Loucy (cell line): ENCODE measurements at regions not wholly inside any gene's neighbourhood (a gene's known extent, or its start where the extent isn't known, plus 50 kb on each side); places are given as distances from the start of the nearest gene placed in this dataset.

Source experiments
- H2AFZ ChIP-seq: fragments of 200-600 bp; sonication (generic); 2 replicates; pipeline ENCODE4 v1.6.0; 2016; ENCODE audit warnings: antibody characterized with exemption, mild to moderate bottlenecking, low read length, moderate library complexity
- H3F3A ChIP-seq: fragments of 200-600 bp; 2 replicates; pipeline ENCODE4 v1.6.0; 2016; ENCODE audit warnings: antibody characterized with exemption, low read depth, mild to moderate bottlenecking
- H3K27me3 ChIP-seq: fragments of 200-600 bp; sonication (generic); 2 replicates; pipeline ENCODE4 v1.6.1; 2014; ENCODE audit warnings: low read length, mild to moderate bottlenecking; ENCODE audit not compliant: insufficient read depth, poor library complexity, severe bottlenecking
- H3K36me3 ChIP-seq: fragments of 200-600 bp; sonication (generic); 2 replicates; pipeline ENCODE4 v1.6.1; 2016; ENCODE audit warnings: low read length; ENCODE audit not compliant: insufficient read depth
- H3K4me1 ChIP-seq: fragments of 200-600 bp; sonication (generic); 2 replicates; pipeline ENCODE4 v1.5.1; 2014; ENCODE audit warnings: low read length, mild to moderate bottlenecking; ENCODE audit not compliant: insufficient read depth, poor library complexity, severe bottlenecking
- H3K4me2 ChIP-seq: fragments of 200-600 bp; sonication (generic); 2 replicates; pipeline ENCODE4 v1.6.0; 2014; ENCODE audit warnings: antibody characterized with exemption, low read length, low read depth, mild to moderate bottlenecking; ENCODE audit not compliant: poor library complexity, severe bottlenecking
- H3K4me3 ChIP-seq: fragments of 200-600 bp; sonication (generic); 2 replicates; pipeline ENCODE4 v1.5.1; 2014; ENCODE audit warnings: low read length, mild to moderate bottlenecking, mixed read lengths; ENCODE audit not compliant: poor library complexity, severe bottlenecking
- H3K79me2 ChIP-seq: fragments of 200-600 bp; sonication (generic); 2 replicates; pipeline ENCODE4 v1.6.1; 2014; ENCODE audit warnings: low read length; ENCODE audit not compliant: insufficient read depth
- H3K9ac ChIP-seq: fragments of 200-600 bp; sonication (generic); 2 replicates; pipeline ENCODE4 v1.6.0; 2014; ENCODE audit warnings: mild to moderate bottlenecking, low read depth, low read length, moderate library complexity; ENCODE audit not compliant: poor library complexity, severe bottlenecking
- H3K9me2 ChIP-seq: fragments of 200-600 bp; sonication (generic); replicated peaks from 2 replicates; pipeline ENCODE4 v1.6.1; 2016; ENCODE audit warnings: low read depth, low read length, mixed read lengths
- H3K9me3 ChIP-seq: fragments of 200-600 bp; sonication (generic); 2 replicates; pipeline ENCODE4 v1.6.1; 2014; ENCODE audit warnings: mild to moderate bottlenecking, antibody characterized with exemption, low read length, low read depth; ENCODE audit not compliant: insufficient read depth
- H4K20me1 ChIP-seq: fragments of 200-600 bp; sonication (generic); 2 replicates; pipeline ENCODE4 v1.6.0; 2014; ENCODE audit warnings: antibody characterized with exemption, low read length, mild to moderate bottlenecking; ENCODE audit not compliant: insufficient read depth, poor library complexity, severe bottlenecking
- CTCF ChIP-seq: fragments of 200-600 bp; sonication (generic); conservative IDR thresholded peaks from 2 replicates; pipeline ENCODE4 v1.5.1; 2014; ENCODE audit warnings: mild to moderate bottlenecking, antibody characterized with exemption, low read length
- EZH2phosphoT487 ChIP-seq: fragments of 200-600 bp; IDR thresholded peaks from 2 replicates; pipeline ENCODE4 v1.6.1; 2018; ENCODE audit warnings: antibody characterized with exemption, mild to moderate bottlenecking, moderate library complexity, borderline replicate concordance

- H3K27me3 ChIP-seq, result no peaks in the 10 kb centered on the region
- no peak overlapping the region for H3K4me2 ChIP-seq
- H3K9me3 ChIP-seq, result no peaks in the 10 kb centered on the region
- TF ChIP-seq CTCF (no peak), EZH2phosphoT487 (no peak)
- no peaks in the 10 kb centered on the region for H3K36me3 ChIP-seq
- H3K79me2 ChIP-seq, result no peaks in the 10 kb centered on the region
- no peaks in the 10 kb centered on the region for H3K4me1 ChIP-seq
- H4K20me1 ChIP-seq, result no peaks in the 10 kb centered on the region
- H3F3A ChIP-seq, result no peaks in the 10 kb centered on the region
- H3K9ac ChIP-seq, result no peak overlapping the region
- H3K4me3 ChIP-seq, result no peak overlapping the region
- H2AFZ ChIP-seq, result no peak overlapping the region
- H3K9me2 ChIP-seq, result no peaks in the 10 kb centered on the region
Observed at GRCh38 chr3:181955566-181955965, 243.8 kb downstream of the SOX2 start.

GRCh38 chr3:181956122-181956521, 244.4 kb downstream of the SOX2 start:
- H3K4me2 ChIP-seq, result no peak overlapping the region
- no peak overlapping the region for H2AFZ ChIP-seq
- H3K9ac ChIP-seq, result no peak overlapping the region

GRCh38 chr3:181966393-181966792, 254.7 kb downstream of the SOX2 start:
- H2AFZ ChIP-seq, result no peak overlapping the region
- no peak overlapping the region for H3K4me2 ChIP-seq
- no peaks in the 10 kb centered on the region for H3K36me3 ChIP-seq
- H3K4me1 ChIP-seq, result no peaks in the 10 kb centered on the region
- no peaks in the 10 kb centered on the region for H3K27me3 ChIP-seq
- H3K9ac ChIP-seq, result no peak overlapping the region
- H3K79me2 ChIP-seq, result no peaks in the 10 kb centered on the region
- H3K9me2 ChIP-seq, result no peaks in the 10 kb centered on the region
- no peaks in the 10 kb centered on the region for H3F3A ChIP-seq
- no peaks in the 10 kb centered on the region for H3K9me3 ChIP-seq
- no peak for TF ChIP-seq CTCF
- no peak for TF ChIP-seq EZH2phosphoT487
- no peaks in the 10 kb centered on the region for H4K20me1 ChIP-seq
- no peak overlapping the region for H3K4me3 ChIP-seq

More at GRCh38 chr3:181956122-181956521, 244.4 kb downstream of the SOX2 start:
- Histone ChIP-seq H3K36me3 (no peaks in the 10 kb centered on the region), H3K9me2 (no peaks in the 10 kb centered on the region), H3K9me3 (no peaks in the 10 kb centered on the region), H3F3A (no peaks in the 10 kb centered on the region), H3K27me3 (no peaks in the 10 kb centered on the region), H3K4me1 (no peaks in the 10 kb centered on the region), H3K79me2 (no peaks in the 10 kb centered on the region), H3K4me3 (no peak overlapping the region), H4K20me1 (no peaks in the 10 kb centered on the region)
- no peak for TF ChIP-seq CTCF
- TF ChIP-seq EZH2phosphoT487, result no peak
